ENCODE measurements at regions not wholly inside any gene's neighbourhood (a gene's known extent, or its start where the extent isn't known, plus 50 kb on each side); places are given as distances from the start of the nearest gene placed in this dataset.

DNA sequence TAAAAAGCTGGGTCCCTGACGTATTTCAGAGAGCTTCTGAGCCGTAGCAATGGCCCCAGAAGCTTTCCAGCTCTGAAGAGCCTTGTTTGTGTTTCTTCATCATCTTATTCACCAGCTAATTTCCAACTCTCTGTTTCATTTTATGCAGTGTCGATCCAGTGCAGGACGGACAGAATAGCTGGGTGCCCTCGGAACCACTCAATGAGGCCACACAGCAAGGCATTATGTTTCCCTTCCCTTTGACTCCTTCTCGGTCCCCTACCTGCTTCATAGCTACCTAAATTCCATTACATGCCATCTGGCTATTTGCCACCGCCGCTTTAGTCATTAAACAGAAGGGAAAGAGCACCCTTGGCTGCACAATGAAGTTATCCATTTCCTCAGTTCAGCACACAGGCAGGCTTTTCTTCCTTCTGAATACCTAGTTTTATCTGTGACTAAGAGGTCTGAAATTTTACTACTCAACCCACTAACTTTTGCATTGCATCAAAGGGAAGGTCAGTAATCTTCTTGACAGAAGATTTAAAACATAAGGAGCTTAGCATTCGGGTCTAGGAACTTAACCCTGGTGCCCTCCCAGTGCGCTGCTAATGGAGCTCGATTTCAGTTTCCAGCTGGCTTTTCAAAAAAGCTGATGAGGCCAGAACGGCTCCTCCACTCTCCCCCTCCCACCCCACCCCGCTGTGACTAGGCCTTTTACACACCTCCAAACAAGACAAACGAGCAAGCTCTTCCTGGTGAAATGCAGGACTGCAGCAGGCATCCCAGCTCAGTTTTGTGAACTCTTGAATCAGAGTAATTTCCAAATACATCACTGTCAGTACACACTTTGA, 176.8 kb downstream of the GXYLT1 start:
- Histone ChIP-seq H3K9me3 (no peaks in the 10 kb centered on the region), H3K36me3 (no peaks in the 10 kb centered on the region), H3K4me1 (no peaks in the 10 kb centered on the region), H3K27me3 (no peaks in the 10 kb centered on the region), H3K4me3 (ENCODE audit: low read depth, low read length) (no peak overlapping the region)
- TF ChIP-seq, protein P1, sequence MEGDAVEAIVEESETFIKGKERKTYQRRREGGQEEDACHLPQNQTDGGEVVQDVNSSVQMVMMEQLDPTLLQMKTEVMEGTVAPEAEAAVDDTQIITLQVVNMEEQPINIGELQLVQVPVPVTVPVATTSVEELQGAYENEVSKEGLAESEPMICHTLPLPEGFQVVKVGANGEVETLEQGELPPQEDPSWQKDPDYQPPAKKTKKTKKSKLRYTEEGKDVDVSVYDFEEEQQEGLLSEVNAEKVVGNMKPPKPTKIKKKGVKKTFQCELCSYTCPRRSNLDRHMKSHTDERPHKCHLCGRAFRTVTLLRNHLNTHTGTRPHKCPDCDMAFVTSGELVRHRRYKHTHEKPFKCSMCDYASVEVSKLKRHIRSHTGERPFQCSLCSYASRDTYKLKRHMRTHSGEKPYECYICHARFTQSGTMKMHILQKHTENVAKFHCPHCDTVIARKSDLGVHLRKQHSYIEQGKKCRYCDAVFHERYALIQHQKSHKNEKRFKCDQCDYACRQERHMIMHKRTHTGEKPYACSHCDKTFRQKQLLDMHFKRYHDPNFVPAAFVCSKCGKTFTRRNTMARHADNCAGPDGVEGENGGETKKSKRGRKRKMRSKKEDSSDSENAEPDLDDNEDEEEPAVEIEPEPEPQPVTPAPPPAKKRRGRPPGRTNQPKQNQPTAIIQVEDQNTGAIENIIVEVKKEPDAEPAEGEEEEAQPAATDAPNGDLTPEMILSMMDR (IDR thresholded peaks at IDR 0.05; ENCODE audit: low read depth, low read length): no peak
- no peak for DNase-seq

- H3K4me3 ChIP-seq (ENCODE audit: low read depth, low read length): no peak overlapping the region
- no peaks in the 10 kb centered on the region for H3K4me1 ChIP-seq
- no peaks in the 10 kb centered on the region for H3K36me3 ChIP-seq
- TF ChIP-seq, protein P1 (IDR thresholded peaks at IDR 0.05; ENCODE audit: low read depth, low read length): no peak
- H3K27me3 ChIP-seq: no peaks in the 10 kb centered on the region
- no peak for DNase-seq
- no peaks in the 10 kb centered on the region for H3K9me3 ChIP-seq
Observed at GRCh38 chr12:41966916-41967315, 177.8 kb downstream of the GXYLT1 start.

DNA sequence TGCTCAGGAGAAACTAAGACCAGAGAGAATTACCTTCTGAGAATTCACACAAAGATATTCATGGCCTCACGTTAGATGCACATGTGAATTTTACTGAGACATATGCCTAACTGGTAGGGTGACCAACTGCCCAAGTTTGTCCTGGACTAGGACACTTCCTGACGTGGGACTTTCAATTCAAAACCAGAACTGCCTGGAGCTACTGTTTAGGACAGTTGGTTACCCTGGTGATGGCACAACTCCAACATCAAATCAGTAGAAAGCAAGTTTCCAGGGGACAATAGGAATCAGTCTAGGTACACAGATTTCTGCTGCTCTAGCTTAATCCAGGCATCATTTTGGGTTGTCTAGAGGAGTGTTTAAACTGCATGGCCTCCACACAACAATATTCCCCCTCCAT, 178.7 kb downstream of the GXYLT1 start:
- H3K4me3 ChIP-seq (ENCODE audit: low read depth, low read length): no peak overlapping the region
- TF ChIP-seq, protein P1 (IDR thresholded peaks at IDR 0.05; ENCODE audit: low read depth, low read length): no peak
- H3K27me3 ChIP-seq: no peaks in the 10 kb centered on the region
- H3K36me3 ChIP-seq: no peaks in the 10 kb centered on the region
- DNase-seq: no peak
- H3K4me1 ChIP-seq: no peaks in the 10 kb centered on the region
- no peaks in the 10 kb centered on the region for H3K9me3 ChIP-seq

- H3K4me1 ChIP-seq: no peaks in the 10 kb centered on the region
- H3K9me3 ChIP-seq: no peaks in the 10 kb centered on the region
- H3K4me3 ChIP-seq (ENCODE audit: low read depth, low read length): no peak overlapping the region
- TF ChIP-seq, protein P1 (IDR thresholded peaks at IDR 0.05; ENCODE audit: low read depth, low read length): no peak
- no peaks in the 10 kb centered on the region for H3K36me3 ChIP-seq
- H3K27me3 ChIP-seq: no peaks in the 10 kb centered on the region
- no peak for DNase-seq
Observed at GRCh38 chr12:41963398-41963797, 181.3 kb downstream of the GXYLT1 start.

- TF ChIP-seq, protein P1 (IDR thresholded peaks at IDR 0.05; ENCODE audit: low read depth, low read length): no peak
- Histone ChIP-seq H3K36me3 (no peaks in the 10 kb centered on the region), H3K4me3 (ENCODE audit: low read depth, low read length) (no peak overlapping the region), H3K4me1 (no peaks in the 10 kb centered on the region), H3K9me3 (no peaks in the 10 kb centered on the region), H3K27me3 (no peaks in the 10 kb centered on the region)
- peak; percentile 68 for DNase-seq
Observed at GRCh38 chr12:41962171-41962572, 182.5 kb downstream of the GXYLT1 start.

DNA sequence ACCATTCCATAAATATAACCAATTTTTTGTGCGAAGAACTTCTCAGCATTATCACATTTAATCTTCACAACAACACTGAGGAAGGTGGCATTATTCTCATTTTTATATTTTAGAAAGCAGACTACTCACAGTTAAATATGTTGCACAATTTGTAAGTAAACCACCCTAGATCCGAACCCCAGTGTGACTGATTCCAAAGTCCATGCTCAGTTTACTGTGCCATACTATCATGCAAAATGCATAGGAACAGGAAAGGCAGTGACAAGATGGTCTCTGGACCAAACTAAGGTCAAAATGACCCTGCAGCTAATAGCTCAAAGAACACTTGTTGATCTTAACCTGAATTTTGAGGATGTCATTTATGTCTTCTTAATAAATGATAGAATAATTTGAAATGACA, 185.4 kb downstream of the GXYLT1 start:
- Histone ChIP-seq H3K4me1 (no peaks in the 10 kb centered on the region), H3K4me3 (ENCODE audit: low read depth, low read length) (no peak overlapping the region), H3K27me3 (no peaks in the 10 kb centered on the region), H3K9me3 (no peaks in the 10 kb centered on the region), H3K36me3 (no peaks in the 10 kb centered on the region)
- TF ChIP-seq, protein P1 (IDR thresholded peaks at IDR 0.05; ENCODE audit: low read depth, low read length): no peak
- DNase-seq: no peak

Measured in BE2C (cell line).